ENCODE measurements at regions not wholly inside any gene's neighbourhood (a gene's known extent, or its start where the extent isn't known, plus 50 kb on each side); places are given as distances from the start of the nearest gene placed in this dataset.

DNA sequence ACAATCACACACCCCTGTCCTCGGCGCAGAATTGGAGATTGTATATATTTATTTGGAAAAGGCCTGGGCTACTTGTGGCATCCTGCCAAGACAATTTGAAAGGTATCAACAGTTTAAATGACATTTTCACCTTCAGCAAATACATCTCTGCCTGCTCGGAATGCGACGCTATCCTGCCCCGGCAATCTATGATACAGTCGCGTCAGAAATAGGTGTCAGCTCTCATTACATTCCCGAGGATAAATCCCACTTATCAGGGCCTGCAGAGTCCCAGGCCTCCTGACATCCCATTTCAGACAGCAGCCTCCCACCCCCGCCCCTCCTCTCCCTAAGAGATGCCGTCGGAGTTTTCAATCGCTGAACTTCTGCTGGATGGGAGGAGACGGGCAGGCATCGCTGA lies 114.7 kb downstream of the BRD1 start:
- TF ChIP-seq, protein P1, sequence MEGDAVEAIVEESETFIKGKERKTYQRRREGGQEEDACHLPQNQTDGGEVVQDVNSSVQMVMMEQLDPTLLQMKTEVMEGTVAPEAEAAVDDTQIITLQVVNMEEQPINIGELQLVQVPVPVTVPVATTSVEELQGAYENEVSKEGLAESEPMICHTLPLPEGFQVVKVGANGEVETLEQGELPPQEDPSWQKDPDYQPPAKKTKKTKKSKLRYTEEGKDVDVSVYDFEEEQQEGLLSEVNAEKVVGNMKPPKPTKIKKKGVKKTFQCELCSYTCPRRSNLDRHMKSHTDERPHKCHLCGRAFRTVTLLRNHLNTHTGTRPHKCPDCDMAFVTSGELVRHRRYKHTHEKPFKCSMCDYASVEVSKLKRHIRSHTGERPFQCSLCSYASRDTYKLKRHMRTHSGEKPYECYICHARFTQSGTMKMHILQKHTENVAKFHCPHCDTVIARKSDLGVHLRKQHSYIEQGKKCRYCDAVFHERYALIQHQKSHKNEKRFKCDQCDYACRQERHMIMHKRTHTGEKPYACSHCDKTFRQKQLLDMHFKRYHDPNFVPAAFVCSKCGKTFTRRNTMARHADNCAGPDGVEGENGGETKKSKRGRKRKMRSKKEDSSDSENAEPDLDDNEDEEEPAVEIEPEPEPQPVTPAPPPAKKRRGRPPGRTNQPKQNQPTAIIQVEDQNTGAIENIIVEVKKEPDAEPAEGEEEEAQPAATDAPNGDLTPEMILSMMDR (IDR thresholded peaks at IDR 0.05; ENCODE audit: borderline replicate concordance, insufficient read depth, low read depth, low read length): no peak
- H3K4me3 ChIP-seq (ENCODE audit: low read depth, low read length): no peak overlapping the region

DNA sequence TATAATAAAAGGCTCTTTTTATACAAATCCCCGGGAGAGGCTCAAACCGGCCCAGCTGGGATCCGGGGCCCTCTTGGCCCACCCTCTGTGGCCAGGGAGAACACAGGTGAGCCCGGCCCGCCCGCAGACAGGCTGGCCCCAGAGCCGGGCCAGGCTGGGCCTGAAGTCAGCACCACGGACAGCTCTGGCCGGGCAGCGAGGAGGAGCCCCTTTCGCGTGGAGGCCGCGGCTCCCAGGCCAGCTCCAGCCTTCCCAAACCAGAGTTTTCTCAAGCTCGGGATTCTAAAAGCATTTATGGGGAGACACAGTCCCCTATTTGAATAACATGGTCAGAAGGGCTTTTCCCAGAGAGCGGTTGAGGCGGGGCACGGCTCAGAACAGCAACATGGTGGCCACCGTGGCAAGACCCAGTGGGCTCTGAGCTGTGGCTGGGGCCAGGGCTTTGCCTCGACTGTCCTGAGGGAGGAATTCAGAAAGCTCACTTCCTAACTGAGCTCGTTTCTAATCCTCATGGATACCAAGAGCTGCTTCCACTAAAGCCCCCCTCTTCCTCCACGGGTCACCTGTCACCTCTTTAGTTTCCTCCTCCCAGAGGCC lies 115.4 kb downstream of the BRD1 start:
- H3K4me3 ChIP-seq (ENCODE audit: low read depth, low read length): no peak overlapping the region
- TF ChIP-seq, protein P1 (IDR thresholded peaks at IDR 0.05; ENCODE audit: borderline replicate concordance, insufficient read depth, low read depth, low read length): no peak

DNA sequence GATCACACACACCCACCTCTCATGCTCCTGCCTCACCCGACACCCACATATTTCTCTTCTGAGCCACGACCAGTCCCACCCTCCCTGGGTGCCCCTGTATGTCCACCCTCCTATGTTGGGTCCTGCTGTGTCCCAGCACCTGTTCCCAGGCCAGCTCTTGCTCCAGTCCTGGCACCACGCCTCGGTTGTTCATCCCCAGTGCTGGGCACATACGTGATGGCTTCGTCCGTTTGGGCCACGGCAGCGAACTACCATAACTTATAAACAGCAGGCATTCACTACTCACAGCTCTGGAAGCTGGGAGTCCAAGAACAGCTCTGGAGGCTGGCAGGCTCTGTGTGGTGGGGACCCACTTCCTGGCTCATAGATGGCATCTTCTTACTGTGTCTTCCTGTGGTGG lies 116.9 kb downstream of the BRD1 start:
- H3K4me3 ChIP-seq (ENCODE audit: low read depth, low read length): no peak overlapping the region
- TF ChIP-seq, protein P1 (IDR thresholded peaks at IDR 0.05; ENCODE audit: borderline replicate concordance, insufficient read depth, low read depth, low read length): no peak

DNA sequence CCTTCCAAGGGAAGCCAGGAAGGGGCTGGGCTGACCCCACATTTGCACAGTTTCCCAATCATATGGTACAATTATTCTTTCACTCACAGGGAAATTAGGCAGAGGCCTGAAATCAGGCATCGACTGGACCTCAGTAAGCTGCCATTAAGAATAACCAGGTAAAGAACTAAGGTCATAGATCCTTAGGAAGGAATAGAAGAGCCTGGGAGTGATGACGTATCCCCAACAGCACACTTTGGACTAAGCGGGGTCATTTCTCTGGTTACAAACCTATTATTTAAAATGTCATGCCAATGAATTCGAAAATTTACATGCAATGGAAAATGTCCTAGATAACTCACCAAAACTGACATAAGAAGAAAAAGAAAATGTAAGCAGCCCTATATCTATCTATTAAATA lies 118.2 kb downstream of the BRD1 start:
- TF ChIP-seq, protein P1 (IDR thresholded peaks at IDR 0.05; ENCODE audit: borderline replicate concordance, insufficient read depth, low read depth, low read length): no peak

DNA sequence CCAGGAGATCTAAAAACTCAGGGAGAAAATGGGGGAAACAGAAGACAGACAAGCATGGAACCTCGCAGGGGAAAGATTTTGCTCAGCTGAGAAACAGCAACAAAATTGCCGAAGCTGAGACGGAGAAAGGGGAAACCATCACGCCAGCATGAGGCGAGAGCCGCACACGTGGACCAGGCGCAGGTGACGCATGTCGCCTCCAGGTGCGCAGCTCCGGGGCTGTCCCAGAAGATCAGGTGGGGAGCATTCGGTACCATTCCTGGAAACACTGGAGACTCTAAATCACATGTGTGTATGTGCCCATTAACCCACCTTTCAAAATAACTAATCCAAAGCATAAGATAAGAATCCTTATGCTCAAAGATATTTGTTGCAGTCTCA lies 121.7 kb downstream of the BRD1 start:
- no peak overlapping the region for H3K4me3 ChIP-seq (ENCODE audit: low read depth, low read length)
- TF ChIP-seq, protein P1 (IDR thresholded peaks at IDR 0.05; ENCODE audit: borderline replicate concordance, insufficient read depth, low read depth, low read length): no peak

More for the DNA sequence above, 118.2 kb downstream of the BRD1 start:
- H3K4me3 ChIP-seq (ENCODE audit: low read depth, low read length): no peak overlapping the region

DNA sequence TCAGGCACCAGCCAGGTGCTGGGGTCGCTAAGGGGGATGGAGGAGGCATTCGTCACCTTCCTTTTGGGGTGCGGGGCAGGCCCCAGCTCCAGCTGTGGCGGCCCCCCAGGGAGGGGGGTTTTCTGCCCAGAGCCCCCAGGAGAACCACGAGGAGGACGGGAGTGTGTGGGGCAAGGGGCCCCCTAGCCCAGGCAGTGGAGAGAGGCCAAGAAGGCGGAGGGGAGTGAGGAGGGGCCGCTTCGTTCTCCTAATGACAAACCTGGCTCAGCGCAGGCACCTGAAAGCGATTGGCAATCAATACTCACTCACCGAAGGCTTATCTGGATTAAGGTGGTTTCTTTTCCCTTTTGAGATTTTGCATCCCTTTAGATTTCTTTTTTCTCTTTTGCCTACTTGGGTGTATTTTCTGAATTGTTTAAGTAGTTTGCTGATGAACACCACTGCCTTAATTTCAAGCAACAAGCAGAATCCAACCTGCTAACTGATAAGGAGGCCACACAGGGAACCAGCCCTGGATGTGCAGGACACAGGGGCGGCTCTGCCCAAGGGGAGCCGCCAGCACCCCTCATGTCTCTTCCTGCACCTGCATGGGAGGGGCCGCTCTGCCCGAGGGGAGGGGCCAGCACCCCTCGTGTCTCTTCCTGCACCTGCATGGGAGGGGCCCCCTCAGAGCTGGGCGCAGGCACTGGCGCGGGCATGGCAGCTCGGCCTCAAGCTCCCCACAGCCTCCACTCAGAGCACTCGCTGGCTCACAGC lies 122.3 kb downstream of the BRD1 start:
- TF ChIP-seq, protein P1 (IDR thresholded peaks at IDR 0.05; ENCODE audit: borderline replicate concordance, insufficient read depth, low read depth, low read length): no peak
- no peak overlapping the region for H3K4me3 ChIP-seq (ENCODE audit: low read depth, low read length)
